ENCODE measurements at regions not wholly inside any gene's neighbourhood (a gene's known extent, or its start where the extent isn't known, plus 50 kb on each side); places are given as distances from the start of the nearest gene placed in this dataset.
A peak's percentile ranks its signal among the peaks of the same experiment; 100 is the strongest.

DNA sequence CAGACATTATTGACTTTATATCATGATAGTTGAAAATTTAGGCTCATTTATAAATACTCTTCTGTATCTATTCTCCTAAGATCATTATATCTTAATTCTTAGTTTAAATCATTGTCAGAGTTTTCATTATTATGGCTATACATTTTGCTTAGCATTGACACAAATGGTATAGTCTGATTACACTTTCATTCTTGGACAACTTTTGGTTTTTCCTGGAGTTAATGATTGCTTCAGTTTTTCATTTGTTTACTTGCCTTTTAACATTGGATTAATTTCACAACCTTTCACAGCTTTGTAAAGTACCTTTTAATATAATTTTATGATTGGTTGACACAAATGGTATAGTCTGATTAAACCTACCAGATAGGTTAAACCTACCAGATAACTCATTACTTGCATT lies 298.2 kb downstream of the DYSF start:
- H3K4me3 ChIP-seq = no peak overlapping the region
- H3K9me3 ChIP-seq = no peaks in the 10 kb centered on the region
- intact Hi-C loops (cut with DNase I, micrococcal nuclease) = no loop called here
- peaks cover 16% of the 10 kb centered on the region for H3K4me1 ChIP-seq (ENCODE audit: low read depth)
- no peak for ATAC-seq
- TF ChIP-seq, protein P1, sequence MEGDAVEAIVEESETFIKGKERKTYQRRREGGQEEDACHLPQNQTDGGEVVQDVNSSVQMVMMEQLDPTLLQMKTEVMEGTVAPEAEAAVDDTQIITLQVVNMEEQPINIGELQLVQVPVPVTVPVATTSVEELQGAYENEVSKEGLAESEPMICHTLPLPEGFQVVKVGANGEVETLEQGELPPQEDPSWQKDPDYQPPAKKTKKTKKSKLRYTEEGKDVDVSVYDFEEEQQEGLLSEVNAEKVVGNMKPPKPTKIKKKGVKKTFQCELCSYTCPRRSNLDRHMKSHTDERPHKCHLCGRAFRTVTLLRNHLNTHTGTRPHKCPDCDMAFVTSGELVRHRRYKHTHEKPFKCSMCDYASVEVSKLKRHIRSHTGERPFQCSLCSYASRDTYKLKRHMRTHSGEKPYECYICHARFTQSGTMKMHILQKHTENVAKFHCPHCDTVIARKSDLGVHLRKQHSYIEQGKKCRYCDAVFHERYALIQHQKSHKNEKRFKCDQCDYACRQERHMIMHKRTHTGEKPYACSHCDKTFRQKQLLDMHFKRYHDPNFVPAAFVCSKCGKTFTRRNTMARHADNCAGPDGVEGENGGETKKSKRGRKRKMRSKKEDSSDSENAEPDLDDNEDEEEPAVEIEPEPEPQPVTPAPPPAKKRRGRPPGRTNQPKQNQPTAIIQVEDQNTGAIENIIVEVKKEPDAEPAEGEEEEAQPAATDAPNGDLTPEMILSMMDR (IDR thresholded peaks at IDR 0.05) = no peak
- no peaks in the 10 kb centered on the region for H3K36me3 ChIP-seq (ENCODE audit: low read depth)
- DNase-seq = no peak

DNA sequence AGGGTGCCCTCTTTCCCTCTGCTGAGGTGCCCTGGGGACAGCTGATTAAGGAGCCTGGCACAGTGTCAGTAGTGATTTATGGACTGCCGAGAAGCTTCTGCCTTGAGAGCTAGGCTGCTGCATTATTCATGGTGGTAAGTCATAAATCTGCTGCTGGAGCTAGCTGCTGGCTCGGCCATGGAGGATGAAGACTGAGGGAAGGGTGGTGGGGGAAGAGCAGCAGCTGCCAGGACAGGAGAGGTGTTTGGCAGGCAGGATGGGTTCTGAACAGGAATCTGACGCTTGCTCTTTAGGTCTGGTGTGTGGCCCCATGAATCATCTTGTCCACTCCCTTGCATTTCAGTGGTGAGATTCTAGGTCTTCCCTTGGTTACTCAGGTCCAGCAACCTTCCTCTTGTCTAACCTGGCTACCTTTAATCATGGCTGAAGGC lies 296.3 kb downstream of the DYSF start:
- intact Hi-C loops (cut with DNase I, micrococcal nuclease) = no loop called here
- DNase-seq (no peak), ATAC-seq (no peak)
- H3K36me3 ChIP-seq (ENCODE audit: low read depth) = no peaks in the 10 kb centered on the region
- H3K4me3 ChIP-seq = no peak overlapping the region
- no peaks in the 10 kb centered on the region for H3K9me3 ChIP-seq
- TF ChIP-seq, protein P1 (IDR thresholded peaks at IDR 0.05) = no peak
- peaks cover 17% of the 10 kb centered on the region for H3K4me1 ChIP-seq (ENCODE audit: low read depth)

DNA sequence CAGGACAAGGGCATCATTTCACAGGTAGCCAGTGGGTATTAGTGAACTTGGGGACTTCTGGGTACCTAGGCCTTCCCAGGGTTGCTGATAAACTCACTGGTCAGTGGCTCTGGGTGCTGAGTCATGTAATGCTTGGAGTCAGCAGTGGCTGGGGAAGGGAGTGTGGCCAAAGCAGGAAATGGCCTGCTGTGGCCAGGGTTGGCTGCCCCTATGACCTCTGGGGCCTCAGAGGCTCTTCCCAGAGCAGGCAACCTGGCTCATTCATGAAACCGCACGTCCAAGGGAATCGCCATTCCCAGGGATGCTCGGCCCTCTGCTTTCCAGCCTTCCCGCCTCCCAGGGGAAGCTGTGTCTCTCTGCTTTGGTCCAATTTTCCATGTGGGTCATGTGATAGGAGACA lies 294.9 kb downstream of the DYSF start:
- intact Hi-C loops (cut with DNase I, micrococcal nuclease) = no loop called here

DNA sequence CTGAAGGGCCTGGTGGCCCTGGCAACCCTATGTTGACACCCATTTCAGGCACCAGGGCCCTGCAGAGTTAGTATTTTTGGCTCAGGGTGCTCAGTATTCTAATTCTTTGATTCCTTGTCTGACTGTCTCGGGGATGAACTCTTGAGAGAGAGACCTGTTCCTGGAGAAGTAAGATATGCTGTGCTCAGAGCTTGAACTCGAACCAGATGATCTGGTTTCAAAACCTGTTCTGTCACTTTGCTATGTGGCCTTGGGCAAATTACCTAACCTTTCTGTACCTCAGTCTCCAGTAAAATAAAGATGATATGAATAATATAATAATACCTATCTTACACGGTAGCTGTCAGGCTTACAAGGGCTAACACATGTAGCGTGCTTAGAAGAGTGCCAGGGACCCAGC lies 294.2 kb downstream of the DYSF start:
- peak; percentile 12 for ATAC-seq
- intact Hi-C loops (cut with DNase I, micrococcal nuclease) = no loop called here
- no peak for DNase-seq
- TF ChIP-seq, protein P1 (IDR thresholded peaks at IDR 0.05) = no peak
- peaks cover 17% of the 10 kb centered on the region for H3K4me1 ChIP-seq (ENCODE audit: low read depth)
- H3K36me3 ChIP-seq (ENCODE audit: low read depth) = no peaks in the 10 kb centered on the region
- no peaks in the 10 kb centered on the region for H3K9me3 ChIP-seq
- H3K4me3 ChIP-seq = no peak overlapping the region

More for the DNA sequence above, 294.9 kb downstream of the DYSF start:
- no peak overlapping the region for H3K4me3 ChIP-seq
- H3K4me1 ChIP-seq (ENCODE audit: low read depth) = peaks cover 17% of the 10 kb centered on the region
- H3K36me3 ChIP-seq (ENCODE audit: low read depth) = no peaks in the 10 kb centered on the region
- TF ChIP-seq, protein P1 (IDR thresholded peaks at IDR 0.05) = no peak
- DNase-seq (no peak), ATAC-seq (no peak)
- no peaks in the 10 kb centered on the region for H3K9me3 ChIP-seq

DNA sequence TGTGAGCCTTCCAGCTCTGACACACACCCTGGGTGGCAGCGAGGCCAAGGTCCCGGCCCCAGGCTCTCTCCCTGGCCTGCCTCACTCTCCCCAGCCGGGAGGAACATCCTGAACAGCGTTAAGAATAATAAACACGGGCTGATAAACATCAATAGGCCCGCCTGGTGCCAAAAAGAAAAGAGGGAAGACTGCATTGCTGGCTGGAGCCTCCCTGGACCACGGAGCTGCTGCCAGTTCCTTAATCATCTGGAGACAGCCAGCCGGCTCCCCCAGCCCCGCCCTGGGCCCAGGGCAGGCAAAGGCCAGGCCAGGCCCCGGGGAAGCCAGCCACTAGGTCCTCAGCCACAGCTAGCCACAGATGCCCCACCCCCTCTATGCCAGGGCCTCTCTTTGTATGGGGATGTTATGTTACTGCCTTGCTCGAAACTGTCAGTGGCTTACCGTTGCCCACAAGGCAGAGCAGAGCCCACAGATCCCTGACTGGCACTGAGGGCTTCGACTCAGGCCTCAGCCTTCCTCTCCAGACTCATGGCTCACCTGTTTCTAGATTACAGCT lies 293.7 kb downstream of the DYSF start:
- DNase-seq (peak; percentile 17 to 54 (median 54)), ATAC-seq (peak; percentile 50)
- peaks cover 17% of the 10 kb centered on the region for H3K4me1 ChIP-seq (ENCODE audit: low read depth)
- intact Hi-C loops (cut with DNase I, micrococcal nuclease) = no loop called here
- H3K36me3 ChIP-seq (ENCODE audit: low read depth) = no peaks in the 10 kb centered on the region
- H3K9me3 ChIP-seq = no peaks in the 10 kb centered on the region
- H3K4me3 ChIP-seq = no peak overlapping the region
- TF ChIP-seq, protein P1 (IDR thresholded peaks at IDR 0.05) = no peak

DNA sequence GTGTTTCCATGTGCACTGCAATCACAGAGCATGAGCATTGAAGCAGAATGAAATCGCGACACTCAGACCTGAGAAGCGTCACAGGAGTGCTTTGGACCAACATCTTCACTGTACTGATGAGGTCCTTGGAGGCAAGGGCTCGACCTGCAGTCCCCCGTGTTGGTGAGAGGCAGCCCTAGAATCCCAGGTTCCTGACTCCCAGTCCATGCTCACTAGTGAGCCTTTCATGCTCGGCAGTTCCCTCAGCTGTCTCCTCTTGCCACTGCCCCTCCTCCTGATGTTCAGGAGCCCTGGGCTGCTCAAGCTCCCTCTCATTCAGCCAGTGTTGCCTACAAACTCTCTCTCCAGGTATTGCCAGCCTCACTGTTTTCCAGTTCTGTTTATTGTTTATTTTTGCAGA lies 291.4 kb downstream of the DYSF start:
- TF ChIP-seq, protein P1 (IDR thresholded peaks at IDR 0.05) = no peak
- Histone ChIP-seq H3K4me3 (no peak overlapping the region), H3K36me3 (ENCODE audit: low read depth) (no peaks in the 10 kb centered on the region), H3K4me1 (ENCODE audit: low read depth) (peaks cover 17% of the 10 kb centered on the region), H3K9me3 (no peaks in the 10 kb centered on the region)
- intact Hi-C loops (cut with DNase I, micrococcal nuclease) = no loop called here
- ATAC-seq (no peak), DNase-seq (no peak)

Measured in mucosa of descending colon (tissue), 3 donors.